RWPE2 (cell line): ENCODE measurements at regions not wholly inside any gene's neighbourhood (a gene's known extent, or its start where the extent isn't known, plus 50 kb on each side); places are given as distances from the start of the nearest gene placed in this dataset.

Source experiments
- ATAC-seq: fragments of 200-7000 bp; cut with Tn5 transposase; 3 replicates; pipeline ENCODE4 v1.9.1; 2021; ENCODE audit warnings: low read depth
- DNase-seq: peaks from one replicate; pipeline ENCODE4 v3.0.0-alpha.2; 2020; ENCODE audit warnings: low spot score
- H3K27ac ChIP-seq: fragments of 450-650 bp; 2 replicates; pipeline ENCODE4 v1.5.1; 2017; ENCODE audit warnings: mild to moderate bottlenecking; ENCODE audit not compliant: poor library complexity, severe bottlenecking
- H3K27me3 ChIP-seq: fragments of 250-450 bp; sonication (Bioruptor Pico); 2 replicates; pipeline ENCODE4 v1.5.1; 2021; ENCODE audit warnings: mild to moderate bottlenecking, moderate library complexity; ENCODE audit not compliant: insufficient read depth, poor library complexity, severe bottlenecking
- H3K36me3 ChIP-seq: fragments of 250-450 bp; sonication (Bioruptor Pico); 2 replicates; pipeline ENCODE4 v1.5.1; 2020; ENCODE audit warnings: low read depth, mild to moderate bottlenecking, moderate library complexity
- H3K4me1 ChIP-seq: fragments of 250-450 bp; sonication (Bioruptor Pico); 2 replicates; pipeline ENCODE4 v1.5.1; 2021; ENCODE audit warnings: mild to moderate bottlenecking, moderate library complexity; ENCODE audit not compliant: insufficient read depth, poor library complexity, severe bottlenecking
- H3K4me3 ChIP-seq: fragments of 250-450 bp; sonication (Bioruptor Pico); 2 replicates; pipeline ENCODE4 v1.5.1; 2021; ENCODE audit warnings: mild to moderate bottlenecking, moderate library complexity; ENCODE audit not compliant: severe bottlenecking
- H3K9me3 ChIP-seq: fragments of 250-450 bp; sonication (Bioruptor Pico); 2 replicates; pipeline ENCODE4 v1.5.1; 2021; ENCODE audit warnings: mild to moderate bottlenecking, moderate library complexity; ENCODE audit not compliant: severe bottlenecking
- CTCF ChIP-seq: fragments of 450-650 bp; IDR thresholded peaks from one replicate; pipeline ENCODE4 v1.5.1; 2017; ENCODE audit warnings: mild to moderate bottlenecking, moderate library complexity; ENCODE audit not compliant: poor library complexity, severe bottlenecking

DNA sequence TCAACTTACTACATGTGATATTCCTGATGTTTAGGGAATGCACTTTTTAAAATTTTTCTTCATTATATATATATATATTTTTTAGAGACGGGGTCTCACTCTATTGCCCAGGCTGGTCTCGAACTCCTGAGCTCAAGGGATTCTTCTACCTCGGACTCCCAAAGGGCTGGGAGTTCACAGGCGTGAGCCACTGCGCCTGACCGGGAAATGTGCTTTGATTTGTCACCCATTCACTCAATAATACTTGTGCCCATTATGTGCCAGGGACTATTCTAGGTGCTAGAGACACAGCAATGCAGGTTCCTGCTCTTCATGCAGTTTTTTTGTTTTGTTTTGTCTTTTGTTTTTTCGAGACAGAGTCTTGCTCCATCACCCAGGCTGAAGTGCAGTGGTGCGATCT is 56.1 kb upstream of the INCENP start:
- Histone ChIP-seq H3K27me3 (no peaks in the 10 kb centered on the region), H3K9me3 (no peaks in the 10 kb centered on the region), H3K4me3 (no peak overlapping the region), H3K36me3 (no peaks in the 10 kb centered on the region), H3K4me1 (no peaks in the 10 kb centered on the region), H3K27ac (no peak overlapping the region)
- DNase-seq (no peak), ATAC-seq (no peak)
- no peak for TF ChIP-seq CTCF

DNA sequence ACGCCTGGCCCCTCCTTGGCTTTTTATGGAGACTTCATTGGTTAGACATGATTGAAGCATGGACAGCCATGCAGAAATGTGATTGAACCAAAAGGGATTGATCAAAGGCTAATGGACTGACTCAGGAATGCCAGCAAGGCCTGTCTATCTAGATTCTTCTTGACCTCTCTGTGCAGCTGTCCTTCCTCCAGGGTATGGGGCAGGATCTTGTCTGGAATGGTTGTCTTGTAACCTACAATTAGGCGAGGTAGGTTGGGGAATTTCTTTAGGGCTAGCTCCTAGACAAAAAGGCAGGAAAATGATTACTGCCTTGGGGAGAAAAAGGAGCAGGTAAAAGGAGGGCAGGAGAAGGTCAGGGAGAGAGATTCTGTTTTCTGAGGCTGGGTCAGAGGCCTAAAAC is 59.6 kb upstream of the INCENP start:
- Histone ChIP-seq H3K4me3 (no peak overlapping the region), H3K27ac (no peak overlapping the region), H3K36me3 (no peaks in the 10 kb centered on the region), H3K9me3 (no peaks in the 10 kb centered on the region), H3K4me1 (no peaks in the 10 kb centered on the region), H3K27me3 (no peaks in the 10 kb centered on the region)
- TF ChIP-seq CTCF = no peak
- DNase-seq = no peak
- ATAC-seq = no peak

- Histone ChIP-seq H3K36me3 (no peaks in the 10 kb centered on the region), H3K27me3 (no peaks in the 10 kb centered on the region), H3K27ac (no peak overlapping the region), H3K4me3 (no peak overlapping the region), H3K4me1 (no peaks in the 10 kb centered on the region), H3K9me3 (no peaks in the 10 kb centered on the region)
- TF ChIP-seq CTCF = no peak
- DNase-seq (no peak), ATAC-seq (no peak)
Measured at GRCh38 chr11:62062223-62062861, 61.5 kb upstream of the INCENP start.

DNA sequence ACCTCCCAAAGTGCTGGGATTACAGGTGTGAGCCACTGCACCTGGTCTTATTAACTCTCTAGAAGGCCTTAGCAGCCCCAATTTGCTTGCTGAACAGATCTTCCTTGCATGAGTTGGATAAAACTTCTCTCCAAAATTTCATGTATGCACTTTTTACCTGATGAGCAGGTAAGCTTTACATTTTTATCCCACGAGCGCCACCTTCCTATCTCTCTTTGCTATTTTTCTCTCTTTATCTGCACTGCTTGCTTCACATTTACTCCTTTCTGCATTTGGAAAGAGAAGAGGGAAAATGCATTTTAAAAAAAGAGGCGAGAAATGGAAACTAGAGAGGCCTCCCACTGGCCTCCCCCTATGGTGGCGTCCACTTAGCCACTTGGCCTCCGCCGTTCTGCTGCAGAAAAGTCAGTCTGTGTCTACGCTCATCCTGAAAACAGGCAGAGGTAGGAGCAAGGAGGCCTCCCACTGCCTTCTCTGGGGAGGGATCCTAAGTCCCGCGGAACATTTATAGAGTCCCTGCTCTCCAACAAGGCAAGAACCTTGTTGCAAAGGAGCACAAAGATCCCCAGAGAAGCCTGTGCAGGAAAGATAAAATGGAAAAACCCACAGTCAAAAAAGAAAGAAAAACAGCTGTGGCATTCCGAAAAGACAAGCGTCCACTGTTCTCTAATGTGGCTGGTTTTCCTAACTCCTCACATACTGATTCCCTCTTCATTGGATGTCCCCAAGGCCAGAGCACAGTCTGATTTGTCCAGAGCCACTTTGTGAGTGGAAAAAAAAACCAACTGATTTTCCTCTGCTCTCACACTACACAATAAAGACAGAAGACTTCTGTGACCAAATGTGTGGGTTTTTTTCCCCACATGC is 62.2 kb upstream of the INCENP start:
- no peaks in the 10 kb centered on the region for H3K36me3 ChIP-seq
- no peaks in the 10 kb centered on the region for H3K4me1 ChIP-seq
- H3K27ac ChIP-seq = no peak overlapping the region
- peak; percentile 59 for TF ChIP-seq CTCF
- no peak for DNase-seq
- no peak for ATAC-seq
- no peaks in the 10 kb centered on the region for H3K27me3 ChIP-seq
- H3K9me3 ChIP-seq = no peaks in the 10 kb centered on the region
- no peak overlapping the region for H3K4me3 ChIP-seq

DNA sequence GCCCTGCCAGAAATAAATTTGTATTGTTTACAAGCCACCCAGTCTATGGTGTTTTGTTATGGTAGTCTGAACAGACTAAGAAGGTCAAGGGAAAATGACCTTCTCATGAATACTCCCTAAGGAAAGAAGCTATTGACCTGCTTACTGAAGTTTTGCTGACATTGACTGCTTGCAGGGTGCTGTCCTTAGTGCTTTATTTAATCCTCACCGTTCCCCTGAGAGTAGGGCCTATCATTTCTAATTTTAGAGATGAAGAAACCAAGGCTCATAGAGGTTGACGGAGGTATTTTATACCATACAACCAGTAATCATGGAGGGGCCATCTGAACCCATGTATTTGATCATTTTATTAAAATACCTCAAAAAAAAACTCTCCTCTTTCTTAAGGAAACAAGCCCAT is 66.7 kb upstream of the INCENP start:
- H3K36me3 ChIP-seq = no peaks in the 10 kb centered on the region
- H3K4me3 ChIP-seq = no peak overlapping the region
- H3K27me3 ChIP-seq = no peaks in the 10 kb centered on the region
- ATAC-seq (no peak), DNase-seq (no peak)
- no peaks in the 10 kb centered on the region for H3K4me1 ChIP-seq
- no peaks in the 10 kb centered on the region for H3K9me3 ChIP-seq
- TF ChIP-seq CTCF = no peak
- H3K27ac ChIP-seq = no peak overlapping the region
